ENCODE measurements at regions not wholly inside any gene's neighbourhood (a gene's known extent, or its start where the extent isn't known, plus 50 kb on each side); places are given as distances from the start of the nearest gene placed in this dataset.
"Not testable (repeated sequence)": the region's sequence is repeated elsewhere in the genome, so short reads cannot be mapped to it uniquely, and the experiment has no call there.

DNA sequence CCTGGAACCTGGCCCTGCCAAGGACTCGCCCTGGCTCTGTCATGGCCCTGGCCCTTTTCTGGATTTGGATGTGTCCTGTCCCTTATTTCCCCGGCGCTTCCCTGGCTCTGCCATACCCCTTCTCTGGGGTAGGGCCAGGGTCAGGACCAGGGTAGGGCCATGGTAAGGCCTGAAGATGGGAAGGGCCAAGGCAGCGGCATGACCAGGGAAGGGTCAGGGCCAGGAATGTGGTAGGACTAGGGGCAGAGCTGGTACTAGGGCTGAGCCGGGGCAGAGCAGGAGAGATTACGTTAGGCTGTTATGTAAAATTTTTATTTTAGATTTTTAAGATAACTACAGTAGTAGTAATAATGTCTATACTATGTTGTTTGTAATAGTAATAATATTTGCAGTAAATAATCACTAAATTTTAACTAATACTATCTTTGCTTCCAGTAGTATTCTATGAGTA, 236.6 kb downstream of the GOLGA6L6 start:
- H3F3A ChIP-seq (ENCODE audit: insufficient read depth, low read depth); H3K27ac ChIP-seq; H3K4me2 ChIP-seq; H3K4me1 ChIP-seq (replicated peaks; ENCODE audit: insufficient read depth); DNase-seq; H3K4me3 ChIP-seq; CTCF ChIA-PET; H3K36me3 ChIP-seq (ENCODE audit: low read depth); H4K20me1 ChIP-seq (ENCODE audit: insufficient read depth); POLR2A ChIA-PET (ENCODE audit: unreplicated experiment); H3K27me3 ChIP-seq (ENCODE audit: insufficient read depth, low read depth); H3K9me2 ChIP-seq (ENCODE audit: insufficient read depth); BruUV-seq (replicated peaks); intact Hi-C loops (cut with micrococcal nuclease; ENCODE audit: unreplicated experiment); H3K79me2 ChIP-seq (ENCODE audit: low read depth); H2AFZ ChIP-seq; H3K9me3 ChIP-seq (ENCODE audit: insufficient read depth, low read depth): not testable (repeated sequence)

DNA sequence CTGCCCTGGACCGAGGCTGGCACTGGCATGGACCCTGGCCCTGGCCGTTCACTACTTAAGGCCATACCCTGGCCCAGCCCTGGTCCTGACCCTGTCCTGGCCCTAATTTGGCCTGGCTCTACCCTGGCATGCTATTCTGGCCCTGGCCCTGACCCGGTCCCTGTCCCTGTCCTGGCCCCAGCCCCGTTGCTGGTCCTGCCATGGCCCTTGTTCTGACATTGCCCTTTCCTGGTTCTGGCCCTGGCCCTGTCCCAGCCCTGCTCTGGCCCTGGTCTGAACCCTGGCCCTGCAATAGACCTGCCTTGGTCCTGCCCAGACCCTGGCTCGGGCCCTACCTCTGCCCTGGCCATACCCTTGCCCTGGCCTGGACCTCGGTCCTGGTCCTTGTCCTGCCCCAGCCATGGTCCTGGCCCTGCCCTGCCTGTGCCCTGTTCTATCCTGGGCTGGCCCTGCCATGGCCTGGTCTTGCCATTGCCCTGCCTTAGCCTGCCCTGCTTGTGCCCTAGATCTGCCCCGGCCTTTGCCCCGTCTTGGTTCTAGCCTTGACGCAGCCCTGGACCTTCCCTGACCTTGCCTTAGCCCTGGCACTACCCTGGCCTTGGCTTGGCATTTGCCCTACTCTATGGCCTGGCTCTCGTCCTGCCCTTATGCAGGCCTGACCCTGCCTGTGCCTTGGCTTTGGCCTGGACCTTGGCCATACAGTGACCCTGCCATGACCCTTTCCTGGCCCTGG, 237.2 kb downstream of the GOLGA6L6 start:
- H3K36me3 ChIP-seq (ENCODE audit: low read depth); CTCF ChIA-PET; H3K9me2 ChIP-seq (ENCODE audit: insufficient read depth); DNase-seq; H3K4me3 ChIP-seq; H4K20me1 ChIP-seq (ENCODE audit: insufficient read depth); POLR2A ChIA-PET (ENCODE audit: unreplicated experiment); H3K4me2 ChIP-seq; BruUV-seq (replicated peaks); intact Hi-C loops (cut with micrococcal nuclease; ENCODE audit: unreplicated experiment); H3K79me2 ChIP-seq (ENCODE audit: low read depth); H3K4me1 ChIP-seq (replicated peaks; ENCODE audit: insufficient read depth); H3K9me3 ChIP-seq (ENCODE audit: insufficient read depth, low read depth); H3K27me3 ChIP-seq (ENCODE audit: insufficient read depth, low read depth); H2AFZ ChIP-seq; H3F3A ChIP-seq (ENCODE audit: insufficient read depth, low read depth); H3K27ac ChIP-seq: not testable (repeated sequence)

DNA sequence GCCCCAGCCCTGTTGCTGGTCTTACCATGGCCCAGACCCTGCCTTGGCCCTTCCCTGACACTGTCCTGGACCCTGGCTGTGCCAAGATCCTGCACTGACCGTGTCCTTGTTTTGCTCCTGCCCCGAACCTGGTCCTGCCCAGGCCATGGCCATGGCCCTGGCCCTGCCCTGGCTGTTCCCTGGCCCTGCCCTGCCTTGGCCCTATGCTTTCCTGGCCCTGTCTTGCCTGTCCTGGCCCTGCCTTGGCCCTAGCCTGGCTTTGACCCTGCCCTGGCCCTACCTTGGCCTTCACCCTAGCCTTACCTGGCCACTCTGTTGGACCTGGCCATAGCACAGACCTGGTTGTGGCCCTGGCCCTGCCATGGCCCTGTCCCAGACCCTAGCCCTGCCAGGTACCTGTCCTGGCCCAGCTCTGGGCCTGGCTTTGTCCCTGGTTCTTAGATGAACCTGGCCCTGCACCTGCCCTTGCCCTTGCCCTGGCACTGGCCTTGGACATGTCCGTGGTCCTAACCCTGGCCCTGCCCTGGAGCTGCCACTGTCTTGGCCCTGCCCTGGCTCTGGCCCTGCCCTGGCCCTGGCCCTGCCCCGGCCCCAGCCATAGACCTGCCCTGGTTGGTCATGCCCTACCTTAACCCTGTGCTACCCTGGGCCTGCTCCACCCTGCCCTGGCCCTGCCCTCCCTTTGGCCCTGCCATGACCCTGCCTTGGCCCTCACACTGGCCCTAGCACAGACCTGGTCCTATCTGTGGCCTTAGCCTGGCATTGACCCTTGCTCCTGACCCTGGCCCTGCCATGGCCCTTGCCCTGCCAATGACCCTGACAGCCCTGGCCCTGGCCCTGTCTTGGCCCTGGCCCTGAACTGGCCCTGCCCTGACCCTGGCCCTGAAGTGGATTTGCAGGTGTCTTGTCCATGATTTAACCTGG, 238.1 kb downstream of the GOLGA6L6 start:
- CTCF ChIA-PET; intact Hi-C loops (cut with micrococcal nuclease; ENCODE audit: unreplicated experiment); BruUV-seq (replicated peaks): not testable (repeated sequence)

DNA sequence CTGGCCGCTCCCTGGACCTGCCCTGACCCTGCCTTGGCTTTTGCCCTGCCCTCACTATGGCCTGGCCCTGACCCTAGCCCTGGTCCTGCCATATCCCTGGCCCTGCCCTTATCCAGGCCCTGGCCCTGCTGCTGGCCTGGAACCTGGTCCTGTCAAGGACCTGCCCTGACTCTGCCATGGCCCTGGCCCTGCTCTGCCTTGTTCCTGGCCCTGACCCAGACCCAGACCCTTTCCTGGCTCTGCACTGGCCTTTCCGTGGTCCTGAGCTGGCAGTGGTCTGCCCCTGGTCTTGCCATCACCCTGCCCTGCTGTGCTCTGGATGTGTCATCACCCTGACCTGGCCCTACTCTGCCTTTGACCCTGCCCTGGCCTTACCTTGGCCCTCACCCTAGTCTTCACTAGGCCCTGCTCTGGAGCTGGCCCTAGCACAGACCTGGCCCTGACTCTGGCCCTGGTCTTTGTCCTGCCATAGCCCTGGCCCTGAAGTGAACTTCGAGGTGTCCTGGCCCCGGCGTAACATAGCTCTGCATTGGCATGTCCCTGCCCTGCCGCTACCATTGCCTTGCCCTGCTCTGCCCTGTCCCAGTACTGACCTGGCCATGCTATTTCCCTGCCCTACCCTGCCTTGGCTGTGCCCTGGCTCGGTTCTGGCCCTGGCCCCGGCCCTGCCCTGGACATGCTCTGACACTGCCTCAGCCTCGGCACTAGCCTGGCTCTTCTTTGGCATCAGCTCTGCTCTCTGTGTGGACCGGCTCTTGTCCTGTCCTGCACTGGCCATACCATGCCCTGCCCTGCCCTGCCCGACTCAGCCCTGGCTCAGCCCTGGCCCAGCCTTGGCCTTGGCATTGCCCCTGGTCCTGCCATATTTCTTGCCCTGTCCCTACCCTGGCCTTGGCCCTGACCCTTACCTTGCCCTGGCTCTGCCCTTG, 239.2 kb downstream of the GOLGA6L6 start:
- POLR2A ChIA-PET (ENCODE audit: unreplicated experiment); H3K9me3 ChIP-seq (ENCODE audit: insufficient read depth, low read depth); H3K27me3 ChIP-seq (ENCODE audit: insufficient read depth, low read depth); BruUV-seq (replicated peaks); H2AFZ ChIP-seq; H3K36me3 ChIP-seq (ENCODE audit: low read depth); H3K27ac ChIP-seq; H3F3A ChIP-seq (ENCODE audit: insufficient read depth, low read depth); H3K9me2 ChIP-seq (ENCODE audit: insufficient read depth); H3K4me1 ChIP-seq (replicated peaks; ENCODE audit: insufficient read depth); CTCF ChIA-PET; H3K4me3 ChIP-seq; H3K4me2 ChIP-seq; H4K20me1 ChIP-seq (ENCODE audit: insufficient read depth); intact Hi-C loops (cut with micrococcal nuclease; ENCODE audit: unreplicated experiment); DNase-seq; H3K79me2 ChIP-seq (ENCODE audit: low read depth): not testable (repeated sequence)

More for the DNA sequence above, 238.1 kb downstream of the GOLGA6L6 start:
- DNase-seq; H3K9me2 ChIP-seq (ENCODE audit: insufficient read depth); H3K4me2 ChIP-seq; POLR2A ChIA-PET (ENCODE audit: unreplicated experiment); H3K27ac ChIP-seq; H4K20me1 ChIP-seq (ENCODE audit: insufficient read depth); H3F3A ChIP-seq (ENCODE audit: insufficient read depth, low read depth); H3K27me3 ChIP-seq (ENCODE audit: insufficient read depth, low read depth); H3K79me2 ChIP-seq (ENCODE audit: low read depth); H3K36me3 ChIP-seq (ENCODE audit: low read depth); H3K4me3 ChIP-seq; H3K4me1 ChIP-seq (replicated peaks; ENCODE audit: insufficient read depth); H2AFZ ChIP-seq; H3K9me3 ChIP-seq (ENCODE audit: insufficient read depth, low read depth): not testable (repeated sequence)

DNA sequence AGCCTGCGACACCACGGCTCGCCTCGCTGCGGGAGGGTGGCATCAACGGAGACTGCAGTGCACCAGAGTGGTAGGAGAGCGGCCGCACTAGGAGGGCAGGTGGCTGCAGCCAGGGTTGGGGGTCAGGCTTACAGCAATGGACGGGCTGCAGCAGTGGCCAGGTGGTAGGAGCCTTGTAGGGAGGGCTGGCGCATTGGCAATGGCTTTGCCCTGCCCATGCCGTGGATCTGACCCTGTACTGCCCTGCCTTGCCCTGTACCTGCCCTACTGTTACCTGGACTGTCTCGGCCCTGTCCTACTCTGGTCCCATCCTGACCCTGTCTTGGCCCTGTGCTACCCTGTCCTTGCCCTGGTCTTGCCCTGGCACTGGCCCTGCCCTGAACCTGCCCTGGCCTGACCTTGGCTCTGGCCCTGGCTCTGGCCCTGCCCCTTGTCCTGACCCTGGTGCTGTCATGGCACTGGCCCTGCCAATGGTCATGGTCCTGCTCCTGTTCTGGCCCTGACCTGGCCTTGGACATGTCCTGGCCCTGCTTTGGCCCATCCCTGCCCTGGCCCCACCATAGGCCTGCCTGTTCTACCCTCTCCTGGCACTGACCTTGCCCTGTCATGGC, 240.0 kb downstream of the GOLGA6L6 start:
- not testable (repeated sequence) for BruUV-seq (replicated peaks)

DNA sequence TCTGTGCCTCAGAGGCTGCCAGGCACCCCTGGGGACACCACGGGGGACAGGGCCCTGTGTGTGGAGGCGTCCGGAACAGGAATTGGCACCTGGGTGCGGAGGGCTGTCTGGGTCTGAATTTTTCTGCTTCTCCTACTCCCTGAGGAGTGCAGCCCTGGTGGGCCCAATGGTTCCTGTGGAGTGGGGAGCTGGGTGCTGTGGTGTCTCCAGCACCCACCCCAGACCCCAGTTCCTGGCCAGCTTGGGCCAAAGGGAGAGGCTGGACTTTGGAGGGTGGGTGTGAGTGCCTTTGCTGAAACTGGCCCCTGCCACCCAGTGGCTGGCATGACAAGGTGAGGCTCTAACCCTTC, 240.6 kb downstream of the GOLGA6L6 start:
- H3F3A ChIP-seq (ENCODE audit: insufficient read depth, low read depth); H2AFZ ChIP-seq; H3K27me3 ChIP-seq (ENCODE audit: insufficient read depth, low read depth); POLR2A ChIA-PET (ENCODE audit: unreplicated experiment); H3K4me2 ChIP-seq; H3K9me3 ChIP-seq (ENCODE audit: insufficient read depth, low read depth); intact Hi-C loops (cut with micrococcal nuclease; ENCODE audit: unreplicated experiment); BruUV-seq (replicated peaks); DNase-seq; H3K27ac ChIP-seq; H3K4me3 ChIP-seq; H3K4me1 ChIP-seq (replicated peaks; ENCODE audit: insufficient read depth); CTCF ChIA-PET; H3K36me3 ChIP-seq (ENCODE audit: low read depth); H4K20me1 ChIP-seq (ENCODE audit: insufficient read depth); H3K79me2 ChIP-seq (ENCODE audit: low read depth); H3K9me2 ChIP-seq (ENCODE audit: insufficient read depth): not testable (repeated sequence)

More for the DNA sequence above, 240.0 kb downstream of the GOLGA6L6 start:
- H3K9me3 ChIP-seq (ENCODE audit: insufficient read depth, low read depth); H4K20me1 ChIP-seq (ENCODE audit: insufficient read depth); POLR2A ChIA-PET (ENCODE audit: unreplicated experiment); H3K27me3 ChIP-seq (ENCODE audit: insufficient read depth, low read depth); H3K27ac ChIP-seq; DNase-seq; H3K4me3 ChIP-seq; H3K9me2 ChIP-seq (ENCODE audit: insufficient read depth); H2AFZ ChIP-seq; CTCF ChIA-PET; H3K4me2 ChIP-seq; H3F3A ChIP-seq (ENCODE audit: insufficient read depth, low read depth); H3K4me1 ChIP-seq (replicated peaks; ENCODE audit: insufficient read depth); intact Hi-C loops (cut with micrococcal nuclease; ENCODE audit: unreplicated experiment); H3K36me3 ChIP-seq (ENCODE audit: low read depth); H3K79me2 ChIP-seq (ENCODE audit: low read depth): not testable (repeated sequence)
